SK-N-SH treated with all-trans-retinoic acid at 6 μM for 48 hours (cell line): ENCODE measurements at regions not wholly inside any gene's neighbourhood (a gene's known extent, or its start where the extent isn't known, plus 50 kb on each side); places are given as distances from the start of the nearest gene placed in this dataset.

ENCODE experiments used
- ARNTL ChIP-seq: fragments of 450-650 bp; formaldehyde crosslinking; IDR thresholded peaks from 2 replicates; pipeline ENCODE4 v1.5.0; 2020; ENCODE audit warnings: low read depth, mild to moderate bottlenecking, moderate library complexity, borderline replicate concordance
- BACH2 ChIP-seq: fragments of 250-450 bp; sonication (Bioruptor Pico); IDR thresholded peaks from 2 replicates; pipeline ENCODE4 v1.9.0; 2021; ENCODE audit warnings: mild to moderate bottlenecking, borderline replicate concordance
- CREB5 ChIP-seq: fragments of 250-450 bp; sonication (Bioruptor Pico); IDR thresholded peaks from 2 replicates; pipeline ENCODE4 v1.5.1; 2020; ENCODE audit warnings: low read depth, mild to moderate bottlenecking, moderate library complexity
- CSDC2 ChIP-seq: fragments of 250-450 bp; sonication (Bioruptor Pico); IDR thresholded peaks from 2 replicates; pipeline ENCODE4 v1.5.0; 2020; ENCODE audit warnings: mild to moderate bottlenecking, moderate library complexity
- OSR1 ChIP-seq: fragments of 250-450 bp; sonication (Bioruptor Pico); IDR thresholded peaks from 2 replicates; pipeline ENCODE4 v1.8.0; 2022; ENCODE audit warnings: moderate library complexity, mild to moderate bottlenecking, inconsistent platforms
- PATZ1 ChIP-seq: fragments of 250-450 bp; sonication (Bioruptor Pico); IDR thresholded peaks from 2 replicates; pipeline ENCODE4 v1.8.0; 2020; ENCODE audit warnings: mild to moderate bottlenecking, moderate library complexity, borderline replicate concordance
- PPARA ChIP-seq: fragments of 250-450 bp; sonication (Bioruptor Pico); IDR thresholded peaks from 2 replicates; pipeline ENCODE4 v1.5.0; 2020; ENCODE audit warnings: mild to moderate bottlenecking, borderline replicate concordance
- SNAI2 ChIP-seq: fragments of 250-450 bp; sonication (Bioruptor Pico); IDR thresholded peaks from 2 replicates; pipeline ENCODE4 v1.5.0; 2020; ENCODE audit warnings: mild to moderate bottlenecking, moderate library complexity
- TCF4 ChIP-seq: fragments of 250-450 bp; sonication (Bioruptor Pico); IDR thresholded peaks from 2 replicates; pipeline ENCODE4 v1.8.0; 2021; ENCODE audit warnings: mild to moderate bottlenecking, moderate library complexity, borderline replicate concordance
- TOX ChIP-seq: fragments of 250-450 bp; sonication (Bioruptor Pico); IDR thresholded peaks from 2 replicates; pipeline ENCODE4 v1.8.0; 2021; ENCODE audit warnings: mild to moderate bottlenecking, moderate library complexity, borderline replicate concordance
- ZFP30 ChIP-seq: fragments of 450-650 bp; formaldehyde crosslinking; IDR thresholded peaks from 2 replicates; pipeline ENCODE4 v1.5.0; 2022; ENCODE audit warnings: mild to moderate bottlenecking, moderate library complexity
- ZNF565 ChIP-seq: fragments of 450-650 bp; formaldehyde crosslinking; conservative IDR thresholded peaks from 2 replicates; pipeline ENCODE4 v1.5.0; 2020; ENCODE audit warnings: low read depth, mild to moderate bottlenecking, moderate library complexity

- TF ChIP-seq TCF4 (CRISPR knock-in tag) (no peak), ARNTL (CRISPR knock-in tag) (no peak), CSDC2 (CRISPR knock-in tag) (no peak), TOX (CRISPR knock-in tag) (no peak), PATZ1 (CRISPR knock-in tag) (no peak), ZFP30 (no peak), ZNF565 (CRISPR knock-in tag) (no peak), OSR1 (no peak), PPARA (no peak), BACH2 (CRISPR knock-in tag) (no peak), CREB5 (no peak), SNAI2 (no peak)
These were observed 52.5 kb upstream of the CPNE4 start for GRCh38 chr3:132087356-132087755.
